ENCODE measurements at regions not wholly inside any gene's neighbourhood (a gene's known extent, or its start where the extent isn't known, plus 50 kb on each side); places are given as distances from the start of the nearest gene placed in this dataset.

- TF ChIP-seq CTCF (IDR thresholded peaks at IDR 0.05; ENCODE audit: low read depth, low read length), result no peak
- no peak for TF ChIP-seq EZH2phosphoT487 (IDR thresholded peaks at IDR 0.05; ENCODE audit: low read depth)
These were observed 116.7 kb upstream of the MYL2 start for GRCh38 chr12:111037047-111037446.

Measured in OCI-LY3 (cell line).